Trophoblast cell (in vitro differentiated cells and primary cell): ENCODE measurements at regions not wholly inside any gene's neighbourhood (a gene's known extent, or its start where the extent isn't known, plus 50 kb on each side); places are given as distances from the start of the nearest gene placed in this dataset.

Source experiments
- DNase-seq, 2 donors: peaks; one replicate each; pipeline ENCODE4 v3.0.0-alpha.2; 2016
- H2AFZ ChIP-seq: 2 replicates; pipeline ENCODE4 v1.6.1; 2013; ENCODE audit warnings: low read length, moderate library complexity, mild to moderate bottlenecking; ENCODE audit not compliant: insufficient read depth, poor library complexity
- H2AK5ac ChIP-seq: 2 replicates; pipeline ENCODE4 v1.6.1; 2013; ENCODE audit warnings: mild to moderate bottlenecking, low read length
- H2BK120ac ChIP-seq: 2 replicates; pipeline ENCODE4 v1.6.1; 2013; ENCODE audit warnings: low read length, mild to moderate bottlenecking, moderate library complexity; ENCODE audit not compliant: insufficient read depth, poor library complexity
- H2BK12ac ChIP-seq: 2 replicates; pipeline ENCODE4 v1.6.1; 2013; ENCODE audit warnings: mild to moderate bottlenecking, low read length, moderate library complexity
- H2BK5ac ChIP-seq: 2 replicates; pipeline ENCODE4 v1.6.1; 2013; ENCODE audit warnings: low read length, low read depth, moderate library complexity, mild to moderate bottlenecking; ENCODE audit not compliant: poor library complexity
- H3K14ac ChIP-seq: 2 replicates; pipeline ENCODE4 v1.6.1; 2013; ENCODE audit warnings: mild to moderate bottlenecking, low read length
- H3K18ac ChIP-seq: 2 replicates; pipeline ENCODE4 v1.6.1; 2013; ENCODE audit warnings: mild to moderate bottlenecking, low read length
- H3K23ac ChIP-seq: 2 replicates; pipeline ENCODE4 v1.6.1; 2013; ENCODE audit warnings: low read length
- H3K27ac ChIP-seq: 2 replicates; pipeline ENCODE4 v1.5.1; 2013; ENCODE audit warnings: low read depth, mild to moderate bottlenecking, inconsistent platforms, low read length, moderate library complexity
- H3K27me3 ChIP-seq: 2 replicates; pipeline ENCODE4 v1.6.1; 2013; ENCODE audit warnings: inconsistent platforms, mild to moderate bottlenecking, low read length, moderate library complexity; ENCODE audit not compliant: insufficient read depth
- H3K36me3 ChIP-seq, 2 experiments: 1 replicate in 1 of 2; 2 replicates in 1 of 2; pipeline ENCODE4 v1.6.1; 2013; ENCODE audit warnings: low read length in 2 of 2, mild to moderate bottlenecking in 2 of 2, moderate library complexity in 1 of 2; ENCODE audit not compliant: insufficient read depth in 2 of 2, control insufficient read depth in 1 of 2
- H3K4ac ChIP-seq: 2 replicates; pipeline ENCODE4 v1.6.1; 2013; ENCODE audit warnings: low read depth, mild to moderate bottlenecking, low read length, moderate library complexity
- H3K4me1 ChIP-seq, 2 experiments: 1 replicate in 1 of 2; 2 replicates in 1 of 2; pipeline ENCODE4 v1.6.1; 2013; ENCODE audit warnings: low read length in 2 of 2, mild to moderate bottlenecking in 2 of 2, moderate library complexity in 1 of 2; ENCODE audit not compliant: insufficient read depth in 2 of 2, control insufficient read depth in 1 of 2
- H3K4me2 ChIP-seq: 2 replicates; pipeline ENCODE4 v1.6.1; 2013; ENCODE audit warnings: inconsistent platforms, mild to moderate bottlenecking, low read length, moderate library complexity
- H3K4me3 ChIP-seq: 2 replicates; pipeline ENCODE4 v1.5.1; 2013; ENCODE audit warnings: mild to moderate bottlenecking, low read depth, low read length, inconsistent platforms
- H3K79me1 ChIP-seq: one replicate; pipeline ENCODE4 v1.6.1; 2013; ENCODE audit warnings: low read length
- H3K79me2 ChIP-seq: 2 replicates; pipeline ENCODE4 v1.6.1; 2013; ENCODE audit warnings: low read length, mild to moderate bottlenecking; ENCODE audit not compliant: control insufficient read depth, insufficient read depth, poor library complexity
- H3K9ac ChIP-seq: 2 replicates; pipeline ENCODE4 v1.6.1; 2013; ENCODE audit warnings: mild to moderate bottlenecking, low read length
- H3K9me3 ChIP-seq: 2 replicates; pipeline ENCODE4 v1.6.1; 2013; ENCODE audit warnings: low read depth, mild to moderate bottlenecking, control low read depth, inconsistent platforms, low read length; ENCODE audit not compliant: insufficient read depth
- H4K12ac ChIP-seq: 2 replicates; pipeline ENCODE4 v1.6.1; 2013; ENCODE audit warnings: low read depth, mild to moderate bottlenecking, low read length, moderate library complexity
- H4K8ac ChIP-seq: 2 replicates; pipeline ENCODE4 v1.6.1; 2013; ENCODE audit warnings: low read depth, mild to moderate bottlenecking, low read length, moderate library complexity
- H4K91ac ChIP-seq: one replicate; pipeline ENCODE4 v1.6.1; 2013; ENCODE audit warnings: low read depth, mild to moderate bottlenecking, low read length, moderate library complexity
- WGBS: extraction: QIAGEN DNeasy Blood & Tissue Kit; methylation state at CpG from one replicate; pipeline ENCODE4 v1.1.7; 2013; ENCODE audit warnings: missing lambda C conversion rate; ENCODE audit not compliant: insufficient read length, insufficient coverage; ENCODE audit errors: extremely low coverage; 5-methylcytosine and 5-hydroxymethylcytosine counted together

DNA sequence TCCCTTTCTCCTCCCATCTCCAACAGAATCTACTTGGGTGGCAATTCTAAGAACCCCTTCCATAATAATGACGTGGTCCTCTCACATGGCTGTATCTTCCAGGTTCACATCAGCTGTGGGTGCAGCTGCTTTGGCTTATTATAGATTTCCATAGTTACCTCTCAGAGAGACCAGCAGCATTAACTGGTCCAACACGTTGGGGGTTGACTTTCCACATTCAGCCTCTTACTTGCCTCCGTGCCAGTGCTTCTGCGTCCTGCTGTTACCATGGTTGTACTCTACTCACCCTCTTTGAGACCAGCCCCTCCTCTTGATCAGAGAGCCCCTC, 570.7 kb downstream of the PLCL1 start:
- no CpG with 5 or more reads among the region's 4 CpGs for WGBS
- H3K9ac ChIP-seq: peak overlapping the region; percentile 8

DNA sequence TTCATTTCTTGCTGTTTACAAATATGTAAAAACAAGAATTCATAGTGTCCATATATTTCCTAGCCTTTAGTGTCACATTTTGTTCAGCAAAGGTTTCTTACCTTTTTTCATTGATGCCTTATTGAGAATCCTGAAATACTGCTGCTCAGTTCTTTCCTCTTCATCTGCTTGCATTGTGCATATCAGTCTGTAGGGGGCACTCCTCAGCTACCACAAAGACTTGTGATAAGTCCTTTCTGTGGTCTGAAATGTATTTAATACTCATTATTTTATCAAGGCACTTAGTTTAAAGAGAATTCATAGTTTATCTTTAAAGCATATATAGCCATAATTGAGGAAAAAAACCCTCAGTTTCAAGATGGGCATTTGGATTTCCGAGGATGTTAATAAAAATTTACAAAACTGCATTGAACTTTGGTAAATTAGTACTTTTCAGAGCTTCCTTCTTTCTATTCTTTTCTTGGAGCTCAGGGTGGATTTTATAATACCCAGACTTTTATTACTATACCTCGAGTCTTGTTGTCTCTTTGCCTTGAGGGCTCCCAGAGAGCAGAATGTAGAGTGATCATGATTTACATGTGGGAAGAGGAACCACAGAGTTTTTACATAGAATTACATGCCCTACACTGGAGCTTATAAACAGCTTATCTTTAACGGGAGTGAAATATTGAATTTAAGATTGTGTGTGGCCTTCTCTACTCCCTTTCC, 570.1 kb downstream of the PLCL1 start:
- peak; percentile 26 to 52 for DNase-seq
- WGBS: no CpG with 5 or more reads among the region's 3 CpGs
- Histone ChIP-seq H3K23ac (no peak overlapping the region), H3K9ac (no peak overlapping the region), H3K79me2 (no peaks in the 10 kb centered on the region), H2AK5ac (no peak overlapping the region), H3K9me3 (no peaks in the 10 kb centered on the region), H4K12ac (no peak overlapping the region), H3K4me1 (no peaks in the 10 kb centered on the region), H3K79me1 (no peaks in the 10 kb centered on the region), H3K36me3 (no peaks in the 10 kb centered on the region), H3K27me3 (no peaks in the 10 kb centered on the region), H2BK120ac (no peak overlapping the region), H2AFZ (no peak overlapping the region), H3K14ac (no peak overlapping the region), H4K91ac (no peak overlapping the region), H2BK5ac (no peak overlapping the region), H3K27ac (no peak overlapping the region), H4K8ac (no peak overlapping the region), H3K18ac (no peak overlapping the region), H3K4me2 (no peak overlapping the region), H2BK12ac (no peak overlapping the region), H3K4me3 (no peak overlapping the region), H3K4ac (no peak overlapping the region)

More for the DNA sequence above, 570.7 kb downstream of the PLCL1 start:
- Histone ChIP-seq H4K12ac (no peak overlapping the region), H2BK12ac (no peak overlapping the region), H3K36me3 (no peaks in the 10 kb centered on the region), H3K4me1 (no peaks in the 10 kb centered on the region), H2BK5ac (no peak overlapping the region), H3K79me1 (no peaks in the 10 kb centered on the region), H3K18ac (no peak overlapping the region), H3K27me3 (no peaks in the 10 kb centered on the region), H3K4me3 (no peak overlapping the region), H4K91ac (no peak overlapping the region), H2BK120ac (no peak overlapping the region), H2AFZ (no peak overlapping the region), H3K14ac (no peak overlapping the region), H3K23ac (peak overlapping the region; percentile 80), H3K9me3 (no peaks in the 10 kb centered on the region), H2AK5ac (no peak overlapping the region), H3K79me2 (no peaks in the 10 kb centered on the region), H3K4ac (no peak overlapping the region), H3K4me2 (no peak overlapping the region), H4K8ac (no peak overlapping the region), H3K27ac (no peak overlapping the region)
- no peak for DNase-seq

GRCh38 chr2:198371921-198372543, 567.6 kb downstream of the PLCL1 start:
- Histone ChIP-seq H3K4ac (no peak overlapping the region), H2BK12ac (no peak overlapping the region), H3K27me3 (no peaks in the 10 kb centered on the region), H2BK120ac (no peak overlapping the region), H2AK5ac (no peak overlapping the region), H4K12ac (no peak overlapping the region), H4K91ac (no peak overlapping the region), H4K8ac (no peak overlapping the region), H3K4me3 (no peak overlapping the region), H3K9ac (no peak overlapping the region), H2BK5ac (no peak overlapping the region), H2AFZ (no peak overlapping the region), H3K27ac (no peak overlapping the region), H3K4me2 (no peak overlapping the region), H3K79me2 (no peaks in the 10 kb centered on the region), H3K36me3 (no peaks in the 10 kb centered on the region), H3K18ac (no peak overlapping the region), H3K14ac (no peak overlapping the region), H3K23ac (no peak overlapping the region), H3K79me1 (no peaks in the 10 kb centered on the region), H3K9me3 (no peaks in the 10 kb centered on the region), H3K4me1 (no peaks in the 10 kb centered on the region)
- no CpG with 5 or more reads among the region's 10 CpGs for WGBS
- no peak for DNase-seq

- Histone ChIP-seq H2AFZ (no peak overlapping the region), H3K23ac (no peak overlapping the region), H3K27ac (no peak overlapping the region), H3K4me1 (no peaks in the 10 kb centered on the region), H3K79me1 (no peaks in the 10 kb centered on the region), H3K18ac (no peak overlapping the region), H4K91ac (no peak overlapping the region), H3K9ac (no peak overlapping the region), H3K4me3 (no peak overlapping the region), H3K4me2 (no peak overlapping the region), H2BK5ac (no peak overlapping the region), H3K4ac (no peak overlapping the region), H3K9me3 (no peaks in the 10 kb centered on the region), H2AK5ac (no peak overlapping the region), H3K79me2 (no peaks in the 10 kb centered on the region), H3K27me3 (no peaks in the 10 kb centered on the region), H3K36me3 (no peaks in the 10 kb centered on the region), H2BK120ac (no peak overlapping the region), H3K14ac (no peak overlapping the region), H4K12ac (no peak overlapping the region), H2BK12ac (no peak overlapping the region), H4K8ac (no peak overlapping the region)
- no CpG with 5 or more reads among the region's 1 CpG for WGBS
- DNase-seq: no peak
Measured at GRCh38 chr2:198371329-198371728, 566.9 kb downstream of the PLCL1 start.
